IPS-NIHi7 (cell line): ENCODE measurements at regions not wholly inside any gene's neighbourhood (a gene's known extent, or its start where the extent isn't known, plus 50 kb on each side); places are given as distances from the start of the nearest gene placed in this dataset.
"Not testable (repeated sequence)": the region's sequence is repeated elsewhere in the genome, so short reads cannot be mapped to it uniquely, and the experiment has no call there.

Experiments
- DNase-seq: peaks from one replicate; pipeline ENCODE4 v3.0.0; 2012; ENCODE audit warnings: mixed read lengths; ENCODE audit errors: extremely low spot score

- no peak for DNase-seq
These were observed 532.8 kb downstream of the XYLT1 start for GRCh38 chr16:16938009-16938408.

GRCh38 chr16:16938980-16939379 lies 531.8 kb downstream of the XYLT1 start:
- DNase-seq = no peak

GRCh38 chr16:16940351-16940750 lies 530.4 kb downstream of the XYLT1 start:
- no peak for DNase-seq

- not testable (repeated sequence) for DNase-seq
These were observed 527.9 kb downstream of the XYLT1 start for GRCh38 chr16:16942849-16943248.

- DNase-seq = no peak
These were observed 525.6 kb downstream of the XYLT1 start for GRCh38 chr16:16945207-16945606.

GRCh38 chr16:16956376-16956775 lies 514.4 kb downstream of the XYLT1 start:
- no peak for DNase-seq

GRCh38 chr16:16960785-16961184 lies 510.0 kb downstream of the XYLT1 start:
- DNase-seq = peak; percentile 43

- no peak for DNase-seq
These were observed 504.3 kb downstream of the XYLT1 start for GRCh38 chr16:16966439-16966838.

GRCh38 chr16:16971042-16971441 lies 499.7 kb downstream of the XYLT1 start:
- no peak for DNase-seq

- no peak for DNase-seq
These were observed 497.9 kb downstream of the XYLT1 start for GRCh38 chr16:16972831-16973230.

- no peak for DNase-seq
These were observed 496.8 kb downstream of the XYLT1 start for GRCh38 chr16:16973707-16974591.

GRCh38 chr16:16982614-16983013 lies 488.1 kb downstream of the XYLT1 start:
- DNase-seq = no peak

- no peak for DNase-seq
These were observed 487.2 kb downstream of the XYLT1 start for GRCh38 chr16:16983582-16983981.

GRCh38 chr16:16984091-16984490 lies 486.7 kb downstream of the XYLT1 start:
- not testable (repeated sequence) for DNase-seq

- no peak for DNase-seq
These were observed 485.1 kb downstream of the XYLT1 start for GRCh38 chr16:16985707-16986106.

- DNase-seq = no peak
These were observed 481.8 kb downstream of the XYLT1 start for GRCh38 chr16:16988963-16989362.

GRCh38 chr16:16989368-16989767 lies 481.4 kb downstream of the XYLT1 start:
- no peak for DNase-seq

- DNase-seq = no peak
These were observed 479.0 kb downstream of the XYLT1 start for GRCh38 chr16:16991711-16992110.

- no peak for DNase-seq
These were observed 477.6 kb downstream of the XYLT1 start for GRCh38 chr16:16992975-16993765.

- no peak for DNase-seq
These were observed 475.9 kb downstream of the XYLT1 start for GRCh38 chr16:16994831-16995230.

- peak; percentile 30 for DNase-seq
These were observed 473.9 kb downstream of the XYLT1 start for GRCh38 chr16:16996827-16997226.

GRCh38 chr16:16997349-16997748 lies 473.4 kb downstream of the XYLT1 start:
- DNase-seq = no peak

GRCh38 chr16:17001471-17001870 lies 469.3 kb downstream of the XYLT1 start:
- no peak for DNase-seq
